ENCODE measurements at regions not wholly inside any gene's neighbourhood (a gene's known extent, or its start where the extent isn't known, plus 50 kb on each side); places are given as distances from the start of the nearest gene placed in this dataset.

DNA sequence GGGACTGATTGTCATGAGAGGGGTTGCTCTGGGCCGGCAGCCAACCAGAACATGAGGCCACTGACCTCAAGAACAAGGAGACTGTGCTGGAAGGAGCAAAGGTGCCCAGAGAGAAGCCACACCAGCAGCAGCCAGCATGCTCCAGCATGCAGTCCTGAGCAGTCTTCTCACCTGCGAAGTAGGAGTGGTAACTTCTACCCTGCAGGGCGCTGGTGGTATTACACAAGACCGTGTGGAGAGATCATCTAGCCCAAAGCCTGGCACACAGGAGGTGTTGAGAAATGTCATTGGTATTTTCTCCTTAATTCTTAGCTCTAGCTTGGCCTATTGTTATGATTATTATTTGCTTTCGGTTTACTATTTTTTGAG, 132.7 kb downstream of the TSN start:
- no peaks in the 10 kb centered on the region for H3K9me3 Mint-ChIP-seq
- H3K27me3 Mint-ChIP-seq (ENCODE audit: insufficient read depth) = no peaks in the 10 kb centered on the region
- H3K36me3 Mint-ChIP-seq (ENCODE audit: low read depth) = no peaks in the 10 kb centered on the region
- no peak overlapping the region for H3K4me3 Mint-ChIP-seq
- DNase-seq (ENCODE audit: low spot score) = no peak
- H3K27ac Mint-ChIP-seq = no peak overlapping the region
- no peaks in the 10 kb centered on the region for H3K4me1 Mint-ChIP-seq (ENCODE audit: low read depth)
- intact Hi-C loops (cut with micrococcal nuclease) = no loop called here

DNA sequence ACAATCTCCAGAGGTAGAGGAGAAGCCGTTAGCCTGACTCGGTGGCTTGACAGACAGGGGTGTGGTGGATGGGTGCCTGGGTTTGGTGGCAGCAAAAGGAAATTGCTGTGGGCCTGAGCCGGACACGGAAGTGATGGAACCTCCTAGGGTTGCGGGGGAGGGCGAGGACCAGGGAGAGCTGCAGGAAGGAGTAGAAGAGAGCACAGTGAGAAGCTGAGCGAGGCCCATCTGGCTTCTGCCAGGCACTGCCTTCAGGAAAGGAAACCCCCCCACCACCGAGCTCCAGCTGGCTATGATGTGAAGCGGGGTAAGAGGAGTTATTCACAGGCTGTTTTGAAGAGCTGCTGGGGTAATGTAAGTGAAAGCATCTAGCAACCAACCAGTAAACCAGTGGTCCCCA, 134.6 kb downstream of the TSN start:
- Mint-ChIP-seq H3K27ac (no peak overlapping the region), H3K36me3 (ENCODE audit: low read depth) (no peaks in the 10 kb centered on the region), H3K27me3 (ENCODE audit: insufficient read depth) (no peaks in the 10 kb centered on the region), H3K9me3 (no peaks in the 10 kb centered on the region), H3K4me3 (no peak overlapping the region), H3K4me1 (ENCODE audit: low read depth) (no peaks in the 10 kb centered on the region)
- intact Hi-C loops (cut with micrococcal nuclease) = no loop called here
- no peak for DNase-seq (ENCODE audit: low spot score)

DNA sequence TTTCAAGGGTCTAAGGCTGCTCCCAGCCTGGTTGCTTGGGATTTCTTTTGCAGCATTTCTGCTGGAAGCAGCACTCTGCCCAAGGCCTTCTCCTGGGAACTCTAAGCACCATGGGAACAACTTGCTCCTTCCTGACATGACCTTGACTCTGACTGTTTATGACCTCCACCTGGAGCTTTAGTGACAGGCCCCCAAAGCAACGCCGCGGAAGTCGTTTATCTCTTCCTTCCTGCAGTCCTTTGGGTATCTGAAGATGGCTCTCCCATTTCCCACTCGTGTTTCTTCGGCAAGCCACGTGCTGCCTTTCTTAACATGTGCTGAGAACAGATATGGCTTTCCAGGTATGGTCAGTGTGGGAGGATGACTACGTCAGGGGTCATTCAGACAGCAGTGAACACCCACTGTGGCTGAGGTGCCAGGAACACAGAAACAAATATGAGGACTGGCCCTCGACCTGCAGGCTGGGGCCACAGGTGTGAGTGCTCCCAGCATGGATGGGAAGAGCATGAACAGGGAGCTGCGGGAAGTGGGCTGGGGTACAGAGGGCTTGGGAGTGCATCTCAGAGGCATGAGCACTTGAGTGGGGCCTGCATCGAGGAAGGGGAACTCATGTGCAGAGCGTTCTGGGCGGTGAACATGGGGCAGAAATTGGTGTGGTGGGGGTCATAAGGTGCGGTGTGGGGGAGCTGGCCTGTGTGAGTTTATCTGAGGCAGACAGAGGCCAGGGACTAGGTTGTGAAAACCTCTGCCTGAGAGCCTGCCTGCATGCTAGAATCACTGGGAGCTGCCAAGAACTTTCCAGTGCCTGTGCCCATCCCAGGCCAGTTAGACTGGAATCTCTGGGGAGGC, 140.5 kb downstream of the TSN start:
- H3K36me3 Mint-ChIP-seq (ENCODE audit: low read depth) = no peaks in the 10 kb centered on the region
- H3K4me1 Mint-ChIP-seq (ENCODE audit: low read depth) = no peaks in the 10 kb centered on the region
- no peaks in the 10 kb centered on the region for H3K9me3 Mint-ChIP-seq
- H3K27ac Mint-ChIP-seq = no peak overlapping the region
- no peaks in the 10 kb centered on the region for H3K27me3 Mint-ChIP-seq (ENCODE audit: insufficient read depth)
- no peak overlapping the region for H3K4me3 Mint-ChIP-seq
- intact Hi-C loops (cut with micrococcal nuclease) = no loop called here
- no peak for DNase-seq (ENCODE audit: low spot score)

DNA sequence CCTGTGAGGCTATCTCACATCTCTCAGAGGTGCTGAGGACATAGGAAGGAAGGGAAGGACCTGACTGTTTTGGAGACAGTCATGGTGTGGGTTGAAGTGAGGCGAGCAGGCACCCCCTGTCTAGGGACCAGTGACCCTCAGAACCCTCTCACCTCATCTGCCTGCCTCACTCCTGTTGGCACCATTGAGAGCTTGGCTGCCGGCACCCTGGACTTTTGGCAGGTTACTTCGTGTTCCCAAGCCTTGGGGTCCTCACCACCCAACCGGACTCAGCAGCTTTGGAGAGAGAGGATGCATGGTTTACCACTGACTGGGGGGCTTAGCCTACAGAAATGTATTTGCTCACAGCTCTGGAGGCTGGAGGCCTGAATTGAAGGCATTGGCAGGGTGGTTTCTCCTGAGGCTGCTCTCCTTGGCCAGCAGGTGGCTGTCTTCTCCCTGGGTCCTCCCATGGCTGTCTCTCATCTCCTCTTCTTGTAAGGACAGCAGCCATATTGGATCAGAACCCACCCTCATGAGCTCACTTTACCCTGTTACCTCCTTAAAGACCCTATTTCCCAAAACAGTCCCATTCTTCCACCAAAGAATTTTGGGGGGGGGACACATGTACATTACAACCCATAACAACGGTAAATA, 142.0 kb downstream of the TSN start:
- Mint-ChIP-seq H3K27me3 (ENCODE audit: insufficient read depth) (no peaks in the 10 kb centered on the region), H3K36me3 (ENCODE audit: low read depth) (no peaks in the 10 kb centered on the region), H3K27ac (no peak overlapping the region), H3K9me3 (no peaks in the 10 kb centered on the region), H3K4me1 (ENCODE audit: low read depth) (no peaks in the 10 kb centered on the region), H3K4me3 (no peak overlapping the region)
- intact Hi-C loops (cut with micrococcal nuclease) = no loop called here
- DNase-seq (ENCODE audit: low spot score) = no peak

DNA sequence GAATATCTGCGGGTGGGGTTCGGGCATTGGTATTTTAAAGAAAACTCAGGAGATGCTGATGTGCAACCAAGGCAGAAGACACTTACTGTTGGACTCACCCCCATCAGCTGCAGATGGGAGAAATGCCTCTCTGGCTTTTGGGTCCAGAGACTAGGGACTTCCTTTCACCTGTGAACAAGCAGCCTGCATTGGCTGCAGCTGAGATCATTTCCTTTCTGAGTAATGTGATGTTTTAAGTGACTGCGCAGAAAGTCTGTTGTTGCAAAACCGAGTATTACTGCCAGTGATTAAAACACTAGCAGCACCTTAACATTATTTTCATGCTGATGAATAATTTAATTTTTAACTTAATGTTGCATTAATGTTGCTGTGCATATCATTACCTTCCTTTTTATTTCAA, 143.0 kb downstream of the TSN start:
- Mint-ChIP-seq H3K27ac (no peak overlapping the region), H3K36me3 (ENCODE audit: low read depth) (no peaks in the 10 kb centered on the region), H3K4me1 (ENCODE audit: low read depth) (no peaks in the 10 kb centered on the region), H3K4me3 (no peak overlapping the region), H3K27me3 (ENCODE audit: insufficient read depth) (no peaks in the 10 kb centered on the region), H3K9me3 (no peaks in the 10 kb centered on the region)
- no peak for DNase-seq (ENCODE audit: low spot score)
- intact Hi-C loops (cut with micrococcal nuclease) = no loop called here

DNA sequence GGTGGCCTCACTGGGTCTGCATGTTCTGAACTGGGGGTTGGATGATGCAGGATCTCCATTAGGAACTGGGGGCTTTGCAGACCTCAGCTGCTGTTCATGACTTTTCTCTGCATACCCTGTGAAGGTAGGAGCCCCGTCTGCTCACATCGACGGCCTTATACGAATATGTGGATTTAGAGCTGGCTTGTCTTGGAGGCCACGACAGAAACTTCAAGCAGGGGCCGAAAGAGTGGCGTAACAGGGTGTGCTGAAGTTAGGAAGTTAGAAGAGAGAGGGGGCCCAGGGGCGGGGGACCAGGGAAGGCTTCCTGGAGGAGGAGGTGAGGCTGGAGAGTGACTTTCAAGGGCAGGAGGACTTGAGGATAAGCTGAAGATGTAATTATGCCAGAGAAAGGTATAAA, 144.9 kb downstream of the TSN start:
- intact Hi-C loops (cut with micrococcal nuclease) = no loop called here
- no peaks in the 10 kb centered on the region for H3K4me1 Mint-ChIP-seq (ENCODE audit: low read depth)
- no peaks in the 10 kb centered on the region for H3K9me3 Mint-ChIP-seq
- H3K27ac Mint-ChIP-seq = no peak overlapping the region
- no peak for DNase-seq (ENCODE audit: low spot score)
- H3K27me3 Mint-ChIP-seq (ENCODE audit: insufficient read depth) = no peaks in the 10 kb centered on the region
- no peaks in the 10 kb centered on the region for H3K36me3 Mint-ChIP-seq (ENCODE audit: low read depth)
- no peak overlapping the region for H3K4me3 Mint-ChIP-seq

DNA sequence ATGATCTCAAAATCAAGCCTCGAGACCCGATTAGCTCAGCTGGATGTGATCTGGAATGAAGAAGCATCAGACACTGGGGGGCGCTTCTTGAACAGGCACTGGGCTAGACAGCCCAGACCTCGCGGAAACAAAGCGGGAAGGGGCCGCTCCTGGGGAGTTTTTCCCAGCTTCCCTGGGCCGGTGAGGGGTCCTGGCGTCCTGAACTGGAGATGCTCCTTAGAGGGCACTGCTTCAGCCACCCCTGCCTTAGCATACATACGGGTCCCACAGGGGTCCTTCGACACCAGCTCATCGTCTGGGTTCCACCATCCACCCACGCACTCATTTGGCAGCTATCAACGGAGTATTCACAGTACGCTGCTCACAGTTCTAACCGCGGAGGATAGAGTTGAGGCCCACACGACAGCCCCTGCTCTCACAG, 146.7 kb downstream of the TSN start:
- Mint-ChIP-seq H3K36me3 (ENCODE audit: low read depth) (no peaks in the 10 kb centered on the region), H3K27me3 (ENCODE audit: insufficient read depth) (no peaks in the 10 kb centered on the region), H3K27ac (no peak overlapping the region), H3K4me3 (no peak overlapping the region), H3K9me3 (no peaks in the 10 kb centered on the region), H3K4me1 (ENCODE audit: low read depth) (no peaks in the 10 kb centered on the region)
- intact Hi-C loops (cut with micrococcal nuclease) = no loop called here
- no peak for DNase-seq (ENCODE audit: low spot score)

DNA sequence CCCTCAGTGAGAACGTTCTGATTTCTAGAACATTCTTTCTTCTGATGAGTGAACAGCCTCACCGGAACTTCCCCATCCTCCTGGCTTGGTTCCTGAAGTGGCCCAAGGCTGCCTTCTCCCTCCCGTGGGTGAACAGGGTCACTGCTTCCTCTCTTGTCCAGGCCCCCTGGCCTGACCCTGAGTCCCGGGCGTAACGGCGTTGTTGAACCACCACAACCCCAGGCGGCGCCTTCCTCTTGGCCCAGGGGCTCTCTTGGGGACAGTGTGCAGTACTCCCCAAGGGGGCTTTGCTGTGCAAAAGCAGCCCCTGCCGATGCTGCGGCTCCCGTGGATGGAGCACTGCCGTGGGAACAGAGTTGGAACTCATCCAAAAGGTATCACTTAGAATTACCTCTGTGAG, 147.2 kb downstream of the TSN start:
- Mint-ChIP-seq H3K4me3 (peak overlapping the region; percentile 26), H3K27ac (peak overlapping the region; percentile 34), H3K27me3 (ENCODE audit: insufficient read depth) (no peaks in the 10 kb centered on the region), H3K9me3 (no peaks in the 10 kb centered on the region), H3K4me1 (ENCODE audit: low read depth) (no peaks in the 10 kb centered on the region), H3K36me3 (ENCODE audit: low read depth) (no peaks in the 10 kb centered on the region)
- no peak for DNase-seq (ENCODE audit: low spot score)
- intact Hi-C loops (cut with micrococcal nuclease) = no loop called here

DNA sequence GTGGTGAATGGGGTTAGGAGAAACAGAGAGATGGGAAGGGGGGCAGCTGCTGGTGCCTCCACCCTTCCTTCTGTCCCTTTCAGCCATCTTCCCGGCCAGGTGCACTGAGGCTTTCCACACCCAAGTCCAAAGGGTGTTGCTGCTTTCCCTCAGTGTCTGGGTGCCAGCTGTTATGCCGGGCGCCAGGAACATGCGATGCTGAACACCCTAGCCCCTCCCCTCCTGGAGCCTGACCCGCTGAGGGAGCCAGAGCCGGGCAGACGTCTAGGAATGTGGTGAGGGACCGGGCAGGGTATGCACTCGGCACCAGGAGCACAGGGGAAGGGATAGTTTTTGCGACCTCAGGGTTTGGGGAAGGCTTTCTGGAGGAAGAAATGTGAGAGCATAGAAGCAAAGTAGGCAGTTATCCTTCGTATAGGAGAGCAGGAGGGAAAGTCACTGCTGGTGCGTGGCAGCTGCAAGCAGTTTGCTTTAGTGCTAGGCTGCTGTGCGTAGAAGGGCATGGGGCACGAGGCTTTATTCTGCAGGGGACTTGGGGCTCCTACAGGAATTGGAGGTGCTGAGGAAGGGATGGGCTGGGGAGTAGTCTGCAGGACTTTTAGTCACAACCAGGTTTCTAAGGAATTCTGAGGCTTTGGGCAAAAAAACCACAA, 147.7 kb downstream of the TSN start:
- Mint-ChIP-seq H3K9me3 (no peaks in the 10 kb centered on the region), H3K4me3 (no peak overlapping the region), H3K36me3 (ENCODE audit: low read depth) (no peaks in the 10 kb centered on the region), H3K27ac (no peak overlapping the region), H3K27me3 (ENCODE audit: insufficient read depth) (no peaks in the 10 kb centered on the region), H3K4me1 (ENCODE audit: low read depth) (no peaks in the 10 kb centered on the region)
- intact Hi-C loops (cut with micrococcal nuclease) = no loop called here
- no peak for DNase-seq (ENCODE audit: low spot score)

DNA sequence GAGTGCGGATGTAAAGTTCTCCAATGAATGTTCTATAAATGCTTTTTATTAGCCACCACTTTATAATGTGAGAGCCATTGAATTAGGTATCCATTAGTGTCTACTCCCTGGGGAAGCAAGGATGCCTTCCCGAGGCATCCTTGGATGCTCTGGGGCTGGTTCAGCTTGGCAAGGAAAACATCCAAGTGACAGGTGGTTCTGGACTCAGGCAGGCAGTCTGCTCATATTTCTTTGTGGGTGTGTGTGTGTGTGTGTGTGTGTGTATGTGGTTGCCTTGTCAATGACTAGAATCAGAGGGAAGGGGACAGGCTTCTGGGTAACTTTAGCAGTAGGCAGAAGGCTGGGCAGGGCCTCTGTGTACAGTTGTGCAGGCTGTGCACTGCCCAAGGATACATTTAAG, 149.2 kb downstream of the TSN start:
- Mint-ChIP-seq H3K27me3 (ENCODE audit: insufficient read depth) (no peaks in the 10 kb centered on the region), H3K9me3 (no peaks in the 10 kb centered on the region)

DNA sequence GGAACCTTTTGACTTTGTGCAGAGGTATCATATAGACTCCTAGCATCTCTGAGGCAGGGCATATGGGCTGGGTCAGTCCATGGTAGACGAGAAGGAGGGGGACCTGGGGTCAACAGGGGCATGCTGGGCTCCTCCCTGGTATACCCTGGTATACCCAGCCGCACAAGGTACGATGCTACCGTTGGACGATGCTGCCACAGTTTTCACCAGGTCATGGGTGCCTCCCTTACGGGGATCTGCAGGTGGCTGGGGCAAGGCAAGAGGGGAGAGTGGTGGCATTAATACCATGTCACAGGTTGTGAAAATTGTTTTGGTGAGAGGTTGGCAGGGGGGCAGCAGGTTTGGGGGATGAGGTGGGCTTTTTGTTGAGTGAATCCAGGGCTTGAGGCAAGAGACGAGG, 149.8 kb downstream of the TSN start:
- no peak for DNase-seq (ENCODE audit: low spot score)
- H3K9me3 Mint-ChIP-seq = no peaks in the 10 kb centered on the region
- H3K27ac Mint-ChIP-seq = no peak overlapping the region
- H3K4me3 Mint-ChIP-seq = no peak overlapping the region
- no peaks in the 10 kb centered on the region for H3K4me1 Mint-ChIP-seq (ENCODE audit: low read depth)
- H3K36me3 Mint-ChIP-seq (ENCODE audit: low read depth) = no peaks in the 10 kb centered on the region
- no peaks in the 10 kb centered on the region for H3K27me3 Mint-ChIP-seq (ENCODE audit: insufficient read depth)
- intact Hi-C loops (cut with micrococcal nuclease) = no loop called here

More for the DNA sequence above, 149.2 kb downstream of the TSN start:
- H3K36me3 Mint-ChIP-seq (ENCODE audit: low read depth) = no peaks in the 10 kb centered on the region
- DNase-seq (ENCODE audit: low spot score) = no peak
- no peaks in the 10 kb centered on the region for H3K4me1 Mint-ChIP-seq (ENCODE audit: low read depth)
- intact Hi-C loops (cut with micrococcal nuclease) = no loop called here
- H3K27ac Mint-ChIP-seq = no peak overlapping the region
- no peak overlapping the region for H3K4me3 Mint-ChIP-seq

DNA sequence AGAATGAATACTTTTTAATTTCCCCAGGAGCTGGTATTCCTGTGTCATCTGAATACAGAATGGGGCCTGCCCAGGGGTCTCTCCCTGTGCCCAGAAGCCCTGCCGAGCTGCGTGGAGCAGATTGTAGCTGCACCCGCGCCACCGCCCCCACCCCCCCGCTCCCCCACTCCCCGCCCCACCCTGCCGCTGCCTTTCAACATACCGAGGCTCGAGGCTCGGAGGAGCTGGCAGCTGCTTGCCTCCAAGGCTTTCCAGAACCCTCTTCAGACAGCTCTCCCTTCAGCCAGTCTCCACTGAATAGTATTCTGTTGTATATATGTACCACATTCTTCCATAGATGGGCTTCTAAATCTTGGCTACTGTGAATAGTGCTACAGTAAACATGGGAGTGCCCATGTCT, 150.7 kb downstream of the TSN start:
- Mint-ChIP-seq H3K36me3 (ENCODE audit: low read depth) (no peaks in the 10 kb centered on the region), H3K27ac (no peak overlapping the region), H3K9me3 (no peaks in the 10 kb centered on the region), H3K27me3 (ENCODE audit: insufficient read depth) (peaks cover 4% of the 10 kb centered on the region), H3K4me3 (no peak overlapping the region), H3K4me1 (ENCODE audit: low read depth) (no peaks in the 10 kb centered on the region)
- no peak for DNase-seq (ENCODE audit: low spot score)
- intact Hi-C loops (cut with micrococcal nuclease) = no loop called here

DNA sequence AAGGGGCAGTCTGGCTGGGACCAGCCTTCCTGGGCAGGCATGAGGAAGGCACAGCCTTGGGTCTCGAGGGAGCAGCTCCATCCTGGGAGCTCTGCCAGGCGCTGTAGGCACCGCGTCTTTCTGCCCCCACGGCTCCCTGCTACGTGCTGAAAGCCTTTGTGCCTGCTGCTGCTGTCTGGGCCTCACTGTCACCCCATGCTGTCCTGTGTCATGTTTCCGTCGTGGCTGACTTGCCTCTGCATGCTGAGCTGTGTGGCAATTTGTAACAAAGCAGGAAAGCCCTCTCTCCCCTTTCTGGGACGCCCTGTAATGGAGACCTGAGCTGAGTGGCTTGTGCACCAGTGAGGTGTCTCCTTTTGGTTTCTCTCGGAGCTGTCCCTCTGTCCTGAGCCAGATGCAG, 152.5 kb downstream of the TSN start:
- Mint-ChIP-seq H3K4me3 (no peak overlapping the region), H3K27ac (no peak overlapping the region), H3K4me1 (ENCODE audit: low read depth) (no peaks in the 10 kb centered on the region), H3K27me3 (ENCODE audit: insufficient read depth) (peaks cover 5% of the 10 kb centered on the region), H3K36me3 (ENCODE audit: low read depth) (no peaks in the 10 kb centered on the region), H3K9me3 (no peaks in the 10 kb centered on the region)
- intact Hi-C loops (cut with micrococcal nuclease) = no loop called here
- DNase-seq (ENCODE audit: low spot score) = no peak
